GM19099 (cell line): ENCODE measurements at regions not wholly inside any gene's neighbourhood (a gene's known extent, or its start where the extent isn't known, plus 50 kb on each side); places are given as distances from the start of the nearest gene placed in this dataset.

Experiments used
- POLR2A ChIP-seq: IDR thresholded peaks from 3 replicates; pipeline ENCODE4 v1.6.1; 2011; ENCODE audit warnings: low read depth; ENCODE audit not compliant: insufficient read length; ENCODE audit errors: extremely low read depth

DNA sequence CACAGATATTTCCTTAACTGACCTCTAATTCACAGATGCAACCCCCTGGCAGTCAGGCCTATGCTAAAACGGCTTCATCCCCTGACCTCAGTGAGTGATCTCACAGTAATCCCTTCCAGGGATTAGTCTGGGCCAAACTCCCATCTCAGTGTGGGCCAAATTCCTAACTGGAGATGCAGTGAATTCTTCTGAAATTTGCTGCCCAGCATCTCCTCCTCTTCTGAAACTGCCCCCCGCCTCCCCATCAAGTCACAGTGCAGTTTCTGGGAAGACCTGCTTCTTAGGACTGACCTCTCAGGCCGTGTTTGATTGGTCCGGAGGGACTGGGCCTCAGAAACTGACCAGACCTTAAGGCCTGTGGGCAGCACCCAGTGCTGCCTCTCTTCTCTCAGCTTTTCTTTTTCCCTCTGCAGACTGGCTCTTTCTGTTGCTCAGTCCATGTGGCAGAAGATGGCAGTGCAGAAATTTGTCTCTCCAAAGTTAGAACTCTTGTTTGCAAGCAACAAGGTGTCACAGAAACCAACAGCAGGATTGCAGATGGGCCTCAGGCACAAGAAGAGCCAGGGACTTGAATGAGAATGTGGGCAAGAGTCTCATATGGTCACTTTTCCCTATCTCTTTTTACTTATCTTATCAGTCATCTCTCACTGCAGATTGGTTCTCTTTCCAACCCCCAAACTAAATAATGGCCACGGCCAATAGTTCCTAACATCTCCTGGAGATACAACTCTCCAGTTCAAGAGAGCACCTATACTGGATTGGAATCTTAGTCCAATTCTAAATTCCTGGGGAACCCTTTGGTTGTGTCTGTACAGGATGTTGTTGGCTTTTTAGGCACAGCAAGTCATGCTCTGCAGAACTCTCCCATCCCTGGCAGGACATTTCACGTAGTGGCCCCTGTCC is 95.5 kb upstream of the RALGPS2 start:
- no peak for TF ChIP-seq POLR2A

DNA sequence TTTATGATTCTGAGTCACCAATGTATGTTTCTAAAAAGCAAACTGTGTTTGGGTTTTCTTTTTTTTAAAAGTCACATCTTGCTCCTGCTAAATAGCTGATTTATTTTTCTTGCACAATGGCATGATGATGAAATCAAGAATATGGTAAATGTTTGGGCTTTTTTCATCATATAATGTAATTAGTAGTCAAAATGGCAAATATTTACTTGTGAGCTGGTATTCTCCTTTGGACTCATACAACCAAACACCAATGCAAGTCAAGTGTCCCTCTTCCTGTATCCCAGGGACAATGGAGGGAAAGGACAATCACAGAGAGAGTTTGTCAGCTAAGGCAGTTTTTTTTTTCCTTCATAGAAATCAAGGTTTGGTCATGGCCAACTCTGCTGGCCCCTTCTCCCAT is 94.6 kb upstream of the RALGPS2 start:
- TF ChIP-seq POLR2A: no peak

DNA sequence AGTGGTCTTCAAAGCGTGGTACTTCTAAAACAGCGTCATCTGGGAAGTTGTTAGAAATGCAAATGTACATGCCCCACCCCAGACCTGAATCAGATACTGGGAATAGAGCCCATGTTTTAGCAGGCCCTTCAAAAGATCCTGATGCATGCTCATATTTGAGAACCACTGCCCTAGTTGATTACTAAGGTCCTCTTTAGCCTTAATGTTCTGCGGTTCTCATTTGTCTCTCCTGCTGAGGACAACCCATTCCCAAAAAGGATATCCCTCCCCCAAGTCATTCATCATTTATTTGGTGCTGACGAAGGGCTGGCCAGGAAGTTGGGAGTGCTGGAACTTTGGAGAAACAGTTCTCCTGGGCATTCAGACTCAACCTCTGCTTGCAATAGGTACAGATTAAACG is 92.4 kb upstream of the RALGPS2 start:
- no peak for TF ChIP-seq POLR2A

DNA sequence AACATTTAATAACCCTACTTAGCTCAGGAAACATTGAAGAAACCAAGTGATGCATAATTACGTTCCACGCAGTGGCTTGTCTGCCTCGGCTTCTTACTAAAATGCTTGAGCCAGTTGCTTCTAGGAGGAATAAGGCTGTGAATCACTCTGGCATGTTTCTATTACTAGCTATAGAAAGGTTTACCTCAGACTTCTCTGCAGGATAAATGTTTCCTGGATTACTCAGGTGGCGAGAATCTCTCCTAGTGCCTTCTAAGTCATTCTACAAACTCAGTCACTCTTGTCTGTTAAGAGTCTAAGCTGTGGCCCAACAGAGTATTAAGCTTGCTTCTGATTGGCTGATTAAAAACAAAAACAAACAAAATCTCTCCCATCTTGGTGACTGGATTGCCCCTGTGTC is 92.0 kb upstream of the RALGPS2 start:
- no peak for TF ChIP-seq POLR2A

DNA sequence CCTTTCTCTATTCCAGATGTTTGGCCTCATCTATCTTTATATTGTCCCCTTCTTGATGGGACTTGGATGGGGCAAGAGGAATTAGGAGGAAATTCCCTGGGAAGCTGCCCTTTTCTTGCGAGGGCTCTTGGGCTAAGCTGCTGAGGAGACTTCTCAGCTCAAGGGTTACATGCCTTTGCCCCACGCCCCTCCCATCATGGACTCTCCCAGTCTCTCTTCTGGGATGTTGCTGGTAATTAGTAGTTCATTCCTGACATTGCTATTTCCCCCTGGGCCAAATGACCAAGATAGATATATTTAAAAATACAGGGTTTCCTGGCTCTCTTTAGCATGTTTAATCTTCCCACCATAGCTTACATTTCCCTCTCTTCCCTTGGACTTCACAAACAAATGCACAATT is 90.6 kb upstream of the RALGPS2 start:
- TF ChIP-seq POLR2A: no peak

DNA sequence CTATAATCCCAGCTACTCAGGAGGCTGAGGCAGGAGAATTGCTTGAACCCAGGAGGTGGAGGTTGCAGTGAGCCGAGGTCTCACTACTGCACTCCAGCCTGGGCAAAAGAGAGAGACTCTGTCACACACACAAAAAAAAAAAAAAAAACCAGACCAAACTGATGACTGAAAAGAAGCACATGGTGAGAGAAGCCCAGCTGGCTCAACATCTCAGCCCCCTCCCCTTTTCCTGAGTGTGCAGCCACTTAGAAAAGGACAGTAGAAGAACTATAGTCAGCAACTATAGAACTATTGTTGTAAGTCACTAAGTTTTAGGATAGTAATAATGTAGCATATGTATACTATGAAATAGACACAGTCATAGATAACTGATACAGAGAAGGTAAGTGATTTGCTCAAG is 87.2 kb upstream of the RALGPS2 start:
- no peak for TF ChIP-seq POLR2A

DNA sequence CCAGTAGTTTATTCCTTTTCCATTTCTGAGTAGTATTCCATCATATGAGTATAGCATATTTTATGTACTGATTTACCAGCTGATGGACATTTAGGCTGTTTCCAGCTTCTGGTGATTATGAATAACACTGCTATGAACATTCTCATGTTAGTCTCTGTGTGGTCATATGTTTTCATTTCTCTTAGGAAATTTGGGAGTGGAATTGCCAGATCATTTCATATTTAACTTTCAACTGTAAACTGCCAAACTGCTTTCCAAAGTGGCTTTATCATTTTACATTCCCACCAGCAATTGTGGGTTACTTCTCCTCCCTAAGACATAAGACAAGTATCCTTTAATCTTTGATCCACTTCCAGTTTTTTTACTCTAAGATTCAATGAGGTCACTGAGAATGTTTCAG is 85.7 kb upstream of the RALGPS2 start:
- TF ChIP-seq POLR2A: no peak

DNA sequence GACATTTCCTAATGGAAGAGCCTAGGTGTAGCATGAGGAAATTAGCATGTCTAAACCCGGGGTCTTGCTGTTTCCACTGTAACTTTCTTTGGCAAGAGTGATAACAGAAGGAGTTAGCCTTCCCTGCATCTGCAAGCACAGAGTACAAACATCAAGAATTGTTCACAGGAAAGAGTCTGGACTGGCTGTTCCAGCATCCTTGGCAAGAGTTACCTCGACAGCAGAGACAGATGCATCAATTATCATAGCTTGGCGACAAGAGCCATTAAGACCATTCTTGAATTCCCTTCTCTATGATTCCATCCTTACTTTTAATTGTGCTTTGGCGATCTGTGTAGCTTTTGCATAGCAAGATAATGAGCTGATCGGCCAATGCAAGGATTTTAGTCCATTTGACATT is 82.8 kb upstream of the RALGPS2 start:
- TF ChIP-seq POLR2A: no peak

DNA sequence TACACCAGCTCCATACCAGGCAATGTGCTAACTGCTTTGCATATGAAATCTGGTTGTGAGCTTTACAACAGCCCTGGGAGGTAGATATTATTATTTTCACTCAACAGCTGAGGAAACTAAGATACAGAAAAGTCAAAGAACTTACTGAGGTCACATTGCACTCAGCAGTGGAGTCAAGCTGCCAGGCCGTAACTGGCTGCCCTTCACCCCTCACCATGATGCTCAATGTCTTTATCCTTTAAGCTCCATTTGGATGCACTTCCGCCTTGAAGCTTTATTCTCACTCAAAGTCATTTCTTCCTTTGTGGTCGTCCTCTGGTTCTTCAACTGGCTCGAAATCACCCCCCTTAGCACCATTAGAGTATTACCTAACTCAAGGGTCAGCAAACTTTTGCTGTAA is 81.7 kb upstream of the RALGPS2 start:
- TF ChIP-seq POLR2A: no peak

DNA sequence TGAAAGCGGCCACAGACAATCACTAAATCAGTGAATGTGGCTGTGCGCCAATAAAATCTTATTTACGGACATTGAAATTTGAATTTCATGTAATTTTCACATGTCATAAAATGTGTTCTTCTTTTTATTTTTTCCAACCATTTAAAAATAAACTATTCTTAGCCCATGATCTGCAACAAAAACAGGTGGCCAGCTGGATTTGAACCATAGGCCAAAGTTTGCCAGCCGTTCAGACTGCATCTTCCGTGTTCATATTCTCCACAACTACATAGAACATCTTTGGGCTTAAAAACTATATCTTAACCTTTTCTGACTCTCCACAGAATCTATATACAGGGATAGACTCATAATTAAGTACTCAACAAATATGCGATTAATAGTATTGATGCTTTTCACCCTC is 81.2 kb upstream of the RALGPS2 start:
- TF ChIP-seq POLR2A: no peak

DNA sequence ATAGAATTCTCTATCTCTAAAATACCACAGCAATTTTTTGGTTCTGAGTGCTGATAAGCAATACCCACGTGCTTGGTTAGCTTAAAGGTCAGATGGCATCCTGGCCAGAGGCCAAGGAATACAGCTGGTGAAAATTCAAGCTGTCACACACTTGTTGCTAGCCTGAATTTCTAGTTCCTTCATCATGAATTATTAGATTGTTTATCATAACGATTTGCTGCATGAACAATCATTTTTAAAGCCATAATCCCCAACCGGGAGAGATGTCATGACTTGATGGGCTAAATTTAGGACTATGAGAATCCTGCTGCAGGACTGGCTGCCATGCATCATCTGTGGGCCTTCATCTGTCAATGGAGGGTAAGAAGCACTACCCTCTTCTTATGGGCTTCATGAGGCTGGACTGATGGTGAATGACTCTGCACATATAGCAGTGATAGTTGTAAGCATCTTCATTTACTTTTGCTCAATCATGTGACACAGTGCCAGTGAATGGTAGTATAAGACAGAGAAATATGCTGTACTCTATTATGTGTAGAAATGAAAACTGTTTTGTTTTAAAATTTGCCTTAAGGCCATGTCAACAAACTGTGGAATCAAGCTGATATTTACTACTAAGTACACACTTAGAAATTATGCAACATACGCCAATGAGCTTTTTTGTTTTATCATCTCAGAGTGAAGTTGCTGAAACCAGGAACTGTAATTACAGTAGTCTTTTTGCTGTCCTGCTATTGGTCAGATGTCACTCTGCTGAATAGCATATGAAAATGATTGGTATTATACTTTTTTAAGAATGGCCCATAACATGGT is 80.5 kb upstream of the RALGPS2 start:
- no peak for TF ChIP-seq POLR2A

DNA sequence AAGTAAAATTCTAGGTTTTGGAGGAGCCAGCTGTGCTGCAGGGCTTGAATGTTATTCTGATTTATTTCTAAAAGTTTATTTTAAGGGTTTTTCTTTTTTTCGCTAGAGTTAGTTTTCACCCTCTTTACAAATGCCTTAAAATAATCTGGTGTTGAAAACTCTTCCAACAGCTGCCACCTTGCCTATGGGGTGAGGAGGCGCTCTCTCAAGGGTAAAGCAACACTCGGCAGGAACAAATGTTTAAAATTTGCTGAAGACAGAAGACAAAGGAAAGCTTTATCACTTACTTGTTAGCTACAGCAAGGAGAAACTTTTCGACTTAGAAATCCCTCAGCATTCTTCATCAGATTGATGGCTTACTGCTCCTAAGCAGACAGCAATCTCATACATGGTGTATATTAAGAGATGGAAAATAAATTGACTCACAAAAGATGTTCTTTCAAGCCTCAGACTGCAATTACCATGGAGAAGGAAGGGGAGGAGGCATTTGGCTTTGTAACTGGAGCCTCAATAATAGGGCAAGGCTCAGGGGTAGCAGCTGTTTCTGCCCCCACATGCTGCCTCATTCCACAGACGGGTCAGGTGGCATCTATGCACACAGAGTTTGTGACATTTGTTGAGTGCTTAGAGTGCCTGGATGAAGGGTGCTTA is 79.8 kb upstream of the RALGPS2 start:
- TF ChIP-seq POLR2A: no peak

DNA sequence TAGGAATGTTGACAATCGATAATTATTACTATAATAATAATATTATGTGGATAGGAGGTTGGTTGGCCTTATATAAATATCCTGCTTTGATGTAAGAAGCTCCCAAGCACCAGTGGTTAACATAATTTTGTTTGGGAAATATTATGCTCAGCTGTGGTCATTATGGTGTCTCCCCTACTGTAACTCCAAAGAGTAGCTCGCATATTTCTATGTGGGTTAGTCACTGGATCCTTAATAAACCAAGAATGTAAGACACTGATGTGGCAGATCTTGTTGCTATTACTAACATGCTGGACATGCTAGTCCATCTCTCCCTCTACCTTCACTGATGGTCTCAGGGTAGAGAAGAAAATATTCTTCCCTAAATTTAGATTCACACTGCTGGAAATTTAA is 79.2 kb upstream of the RALGPS2 start:
- no peak for TF ChIP-seq POLR2A

DNA sequence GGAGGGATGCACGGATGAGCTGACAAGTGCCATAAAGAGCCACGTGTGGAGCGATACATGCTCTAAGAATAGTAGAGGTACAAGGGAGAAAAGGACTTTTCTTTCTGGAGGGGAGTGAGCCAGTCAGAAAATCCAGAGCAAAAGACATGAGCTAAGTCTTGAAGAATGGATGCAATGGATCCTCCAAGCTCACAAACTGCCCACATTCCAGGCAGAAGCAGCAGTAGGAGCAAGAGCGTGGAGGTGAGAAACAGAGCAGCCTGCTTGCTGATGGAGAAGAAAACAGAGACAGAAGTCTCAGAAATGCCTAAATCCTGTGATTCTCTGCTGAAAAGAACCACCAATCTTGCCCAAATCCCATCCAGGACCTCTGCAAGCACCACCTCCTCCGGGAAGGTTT is 78.2 kb upstream of the RALGPS2 start:
- TF ChIP-seq POLR2A: no peak

DNA sequence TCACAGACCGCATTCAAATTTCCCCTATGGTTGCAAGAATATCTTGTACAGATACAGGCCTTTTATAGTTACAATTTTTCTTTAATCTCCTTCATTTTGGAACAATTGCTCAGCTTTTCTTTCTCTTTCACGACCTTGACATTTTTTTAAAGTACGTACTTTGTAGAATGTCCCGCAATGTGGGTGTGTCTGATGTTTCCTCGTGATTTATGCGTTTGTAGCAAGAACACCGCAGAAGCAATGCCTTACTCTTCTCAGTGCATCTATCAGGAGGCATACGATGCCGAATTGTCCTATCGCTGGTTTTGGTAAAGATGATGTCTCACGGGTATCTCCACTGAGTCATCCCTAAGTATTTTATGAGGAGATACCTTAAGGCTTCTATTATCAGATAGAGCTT is 76.9 kb upstream of the RALGPS2 start:
- no peak for TF ChIP-seq POLR2A
